ENCODE measurements at regions not wholly inside any gene's neighbourhood (a gene's known extent, or its start where the extent isn't known, plus 50 kb on each side); places are given as distances from the start of the nearest gene placed in this dataset.
"Not testable (repeated sequence)": the region's sequence is repeated elsewhere in the genome, so short reads cannot be mapped to it uniquely, and the experiment has no call there.

DNA sequence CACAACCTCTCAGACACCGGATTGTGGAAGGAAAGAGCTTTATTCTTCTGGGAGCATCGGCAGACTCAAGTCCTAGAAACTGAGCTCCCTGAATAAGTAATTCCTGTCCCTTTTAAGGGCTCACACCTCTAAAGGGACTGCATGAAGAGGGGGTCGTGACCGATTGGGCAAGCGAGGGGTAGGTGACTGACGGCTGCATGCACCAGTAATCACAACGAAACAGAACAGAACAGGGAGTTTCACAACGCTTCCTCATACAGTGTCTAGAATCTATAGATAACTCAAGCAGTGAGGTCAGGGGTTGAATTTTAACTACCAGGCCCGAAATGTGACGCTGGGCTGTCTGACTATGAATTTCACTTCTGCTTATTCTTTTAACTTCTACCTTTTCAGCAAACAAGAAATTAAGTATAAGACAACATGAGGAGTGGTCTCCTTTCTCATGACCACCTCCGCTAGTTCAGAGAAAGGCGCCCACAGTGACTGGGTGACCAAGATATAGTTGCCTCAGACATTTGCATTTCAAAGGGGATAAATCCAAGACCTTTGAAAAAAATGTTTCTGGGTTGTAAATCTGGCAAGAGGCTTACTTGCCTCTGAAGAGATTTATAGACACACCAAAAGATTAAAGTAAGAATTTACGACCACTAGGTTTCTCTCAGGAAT, 88.4 kb upstream of the ATF7IP2 start:
- TF ChIP-seq HDGF (IDR thresholded peaks at IDR 0.05; ENCODE audit: borderline replicate concordance): no peak
- TF ChIP-seq, protein P1, sequence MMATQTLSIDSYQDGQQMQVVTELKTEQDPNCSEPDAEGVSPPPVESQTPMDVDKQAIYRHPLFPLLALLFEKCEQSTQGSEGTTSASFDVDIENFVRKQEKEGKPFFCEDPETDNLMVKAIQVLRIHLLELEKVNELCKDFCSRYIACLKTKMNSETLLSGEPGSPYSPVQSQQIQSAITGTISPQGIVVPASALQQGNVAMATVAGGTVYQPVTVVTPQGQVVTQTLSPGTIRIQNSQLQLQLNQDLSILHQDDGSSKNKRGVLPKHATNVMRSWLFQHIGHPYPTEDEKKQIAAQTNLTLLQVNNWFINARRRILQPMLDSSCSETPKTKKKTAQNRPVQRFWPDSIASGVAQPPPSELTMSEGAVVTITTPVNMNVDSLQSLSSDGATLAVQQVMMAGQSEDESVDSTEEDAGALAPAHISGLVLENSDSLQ (IDR thresholded peaks at IDR 0.05): peak; percentile 27; the same call in 1 of the 2 replicates
- POLR2A ChIA-PET: no interaction called here
- CTCF ChIA-PET: interaction anchor here (0.6 kb wide), 1 partner anchor 21 kb away, joined by 4 read pairs; no protein-coding TSS in a partner anchor
- no peak for DNase-seq (ENCODE audit: extremely low spot score)

DNA sequence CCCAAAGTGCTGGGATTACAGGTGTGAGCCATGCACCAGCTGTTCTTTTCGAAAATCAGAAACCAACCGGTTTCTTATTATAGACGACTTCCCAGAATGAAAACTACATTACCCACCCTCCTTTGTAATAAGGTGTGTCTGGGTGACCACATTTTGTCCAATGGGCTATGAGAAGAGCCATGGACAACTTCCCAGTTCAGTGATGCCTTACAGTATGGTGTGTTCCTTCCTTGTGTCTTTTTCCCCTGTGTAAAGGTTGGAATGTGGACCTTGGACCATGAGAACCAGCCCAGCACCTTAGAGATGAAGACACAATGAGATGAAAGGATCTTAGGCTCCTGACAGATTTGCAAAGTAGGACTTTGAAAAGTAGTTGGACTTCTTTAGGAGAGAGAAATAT, 85.0 kb upstream of the ATF7IP2 start:
- no peak for DNase-seq (ENCODE audit: extremely low spot score)
- ChIA-PET CTCF (no interaction called here), POLR2A (no interaction called here)
- TF ChIP-seq CTBP1 (IDR thresholded peaks at IDR 0.05; ENCODE audit: borderline replicate concordance) (no peak), LEF1 (IDR thresholded peaks at IDR 0.05; ENCODE audit: borderline replicate concordance) (no peak)

DNA sequence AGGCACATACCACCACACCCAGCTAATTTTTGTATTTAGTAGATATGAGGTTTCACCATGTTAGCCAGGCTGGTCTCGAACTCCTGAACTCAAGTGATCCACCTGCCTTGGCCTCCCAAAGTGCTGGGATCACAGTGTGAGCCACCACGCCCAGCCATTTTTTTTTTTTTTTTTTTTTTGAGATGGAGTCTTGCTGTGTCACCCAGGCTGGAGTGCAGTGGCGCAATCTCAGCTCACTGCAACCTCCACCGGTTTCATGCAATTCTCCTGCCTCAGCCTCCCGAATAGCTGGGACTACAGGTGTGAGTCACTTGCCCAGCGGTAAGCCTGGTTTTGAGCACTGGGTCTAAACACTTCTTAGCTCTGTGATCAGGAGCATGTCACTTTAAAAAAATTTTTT, 84.3 kb upstream of the ATF7IP2 start:
- CTCF ChIA-PET; DNase-seq (ENCODE audit: extremely low spot score); POLR2A ChIA-PET: not testable (repeated sequence)

DNA sequence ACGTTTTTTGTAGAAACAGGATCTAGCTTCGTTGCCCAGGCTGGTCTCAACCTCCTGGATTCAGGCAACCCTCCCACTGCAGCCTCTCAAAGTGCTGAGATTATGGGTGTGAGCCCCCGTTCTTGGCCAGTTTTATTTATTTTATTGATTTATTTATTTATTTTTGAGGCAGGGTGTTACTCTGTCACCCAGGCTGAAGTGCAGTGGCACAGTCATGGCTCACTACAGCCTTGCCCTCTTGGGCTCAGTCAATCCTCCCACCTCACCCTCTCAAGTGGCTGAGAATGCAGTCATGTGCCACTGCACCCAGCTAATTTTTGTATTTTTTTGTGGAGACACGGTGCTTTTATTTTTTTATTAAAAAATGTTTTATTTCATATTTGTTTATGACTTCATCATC, 79.9 kb upstream of the ATF7IP2 start:
- DNase-seq (ENCODE audit: extremely low spot score): no peak
- ChIA-PET CTCF (no interaction called here), POLR2A (interaction anchor here (1.4 kb wide), 1 partner anchor 438 kb away, joined by 3 read pairs; the partner anchor contains the start of gene NUBP1)
- TF ChIP-seq ARNT (IDR thresholded peaks at IDR 0.05) (no peak), HDGF (IDR thresholded peaks at IDR 0.05; ENCODE audit: borderline replicate concordance) (no peak), NFRKB (IDR thresholded peaks at IDR 0.05) (no peak), L3MBTL2 (conservative IDR thresholded peaks at IDR 0.05) (no peak), TARDBP (IDR thresholded peaks at IDR 0.05) (no peak), SP1 (IDR thresholded peaks at IDR 0.05) (no peak), BHLHE40 (IDR thresholded peaks at IDR 0.05; ENCODE audit: borderline replicate concordance) (no peak), CTBP1 (IDR thresholded peaks at IDR 0.05; ENCODE audit: borderline replicate concordance) (no peak), ZNF384 (IDR thresholded peaks at IDR 0.05) (no peak), FOXA1 (IDR thresholded peaks at IDR 0.05) (no peak), FOXM1 (IDR thresholded peaks at IDR 0.05; ENCODE audit: borderline replicate concordance) (no peak), FOXK2 (IDR thresholded peaks at IDR 0.05) (no peak), LEF1 (IDR thresholded peaks at IDR 0.05; ENCODE audit: borderline replicate concordance) (no peak), ELF4 (IDR thresholded peaks at IDR 0.05) (no peak), SUZ12 (IDR thresholded peaks at IDR 0.05) (no peak)
- TF ChIP-seq, protein P1 (IDR thresholded peaks at IDR 0.05): no peak

DNA sequence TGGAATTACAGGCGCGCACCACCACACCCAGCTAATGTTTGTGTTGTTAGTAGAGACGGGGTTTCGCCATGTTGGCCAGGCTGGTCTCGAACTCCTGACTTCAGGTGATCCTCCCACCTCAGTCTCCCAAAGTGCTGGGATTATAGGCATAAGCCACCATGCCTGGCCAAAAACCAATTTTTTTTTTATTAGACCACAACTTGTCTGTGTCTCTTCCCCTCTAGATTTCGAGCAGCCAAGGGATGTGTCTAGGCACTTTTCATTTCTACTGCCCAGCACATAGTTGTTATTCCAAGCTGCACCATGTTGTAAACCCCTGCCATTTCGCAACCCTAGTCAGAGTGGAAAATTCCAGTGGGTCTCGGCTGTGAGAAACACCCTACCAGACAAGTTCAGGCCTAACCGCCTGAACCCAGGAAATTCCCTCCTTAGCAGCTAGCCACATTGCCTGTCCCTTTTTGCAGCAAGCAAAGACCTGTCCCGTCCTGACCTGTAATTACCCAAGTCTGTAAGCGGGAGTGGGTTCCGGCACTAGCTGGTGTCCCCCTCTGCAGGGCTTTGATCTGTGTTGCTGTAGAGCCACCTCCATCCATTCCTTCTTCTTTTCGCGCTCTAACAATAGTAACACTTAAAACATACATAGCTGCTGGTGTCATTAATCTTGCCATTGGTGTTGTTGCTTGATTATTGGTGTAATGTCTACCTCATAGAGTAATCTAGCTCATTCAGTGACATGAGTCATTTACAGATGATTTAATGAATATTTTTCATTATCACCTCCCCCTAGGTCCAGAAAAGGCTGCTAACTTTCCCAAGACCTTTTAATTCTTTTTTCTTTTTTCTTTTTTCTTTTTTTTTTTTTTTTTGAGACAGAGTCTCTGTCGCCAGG, 77.3 kb upstream of the ATF7IP2 start:
- ChIA-PET POLR2A (no interaction called here), CTCF (no interaction called here)
- TF ChIP-seq L3MBTL2 (conservative IDR thresholded peaks at IDR 0.05) (no peak), NFRKB (IDR thresholded peaks at IDR 0.05) (no peak), SUZ12 (IDR thresholded peaks at IDR 0.05) (no peak), HDGF (IDR thresholded peaks at IDR 0.05; ENCODE audit: borderline replicate concordance) (no peak), FOXA1 (IDR thresholded peaks at IDR 0.05) (no peak), CTBP1 (IDR thresholded peaks at IDR 0.05; ENCODE audit: borderline replicate concordance) (no peak), SP1 (IDR thresholded peaks at IDR 0.05) (no peak), TARDBP (IDR thresholded peaks at IDR 0.05) (no peak), FOXM1 (IDR thresholded peaks at IDR 0.05; ENCODE audit: borderline replicate concordance) (no peak), ARNT (IDR thresholded peaks at IDR 0.05) (no peak), LEF1 (IDR thresholded peaks at IDR 0.05; ENCODE audit: borderline replicate concordance) (no peak), ZNF384 (IDR thresholded peaks at IDR 0.05) (no peak), ELF4 (IDR thresholded peaks at IDR 0.05) (no peak), FOXK2 (IDR thresholded peaks at IDR 0.05) (no peak), BHLHE40 (IDR thresholded peaks at IDR 0.05; ENCODE audit: borderline replicate concordance) (no peak)
- TF ChIP-seq, protein P1 (IDR thresholded peaks at IDR 0.05): no peak
- no peak for DNase-seq (ENCODE audit: extremely low spot score)

DNA sequence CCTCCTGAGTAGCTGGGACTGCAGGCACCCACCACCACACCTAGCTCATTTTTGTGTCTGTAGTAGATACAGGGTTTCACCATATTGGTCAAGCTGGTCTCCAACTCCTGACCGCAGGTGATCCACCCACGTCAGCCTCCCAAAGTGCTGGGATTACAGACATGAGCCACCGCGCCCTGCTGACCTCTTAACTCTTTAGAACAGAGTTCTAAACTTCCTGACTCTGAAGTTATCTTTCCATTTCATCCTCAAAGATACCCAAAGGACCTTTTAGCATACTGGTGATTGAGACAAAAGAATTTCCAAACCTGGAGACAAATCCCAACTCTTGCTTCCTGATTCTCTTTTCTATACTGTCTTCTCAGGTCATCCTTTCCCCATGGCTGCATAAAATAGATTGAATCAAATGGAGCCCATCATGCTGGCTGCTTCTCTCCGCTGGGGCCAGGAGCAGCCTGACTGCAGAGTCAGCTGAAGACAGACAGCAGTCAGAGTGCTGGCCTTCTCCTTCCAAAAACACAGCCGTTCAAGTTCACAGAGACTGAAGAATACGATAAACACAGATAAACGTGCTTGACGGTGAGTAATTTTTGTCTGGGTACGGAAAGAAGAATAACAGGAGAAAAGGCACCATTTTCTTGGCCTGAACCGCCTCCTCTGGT, 76.5 kb upstream of the ATF7IP2 start:
- no peak for DNase-seq (ENCODE audit: extremely low spot score)
- TF ChIP-seq, protein P1 (IDR thresholded peaks at IDR 0.05): no peak
- no peak for TF ChIP-seq ZNF384 (IDR thresholded peaks at IDR 0.05)
- no peak for TF ChIP-seq LEF1 (IDR thresholded peaks at IDR 0.05; ENCODE audit: borderline replicate concordance)
- TF ChIP-seq FOXK2 (IDR thresholded peaks at IDR 0.05): no peak
- no peak for TF ChIP-seq ELF4 (IDR thresholded peaks at IDR 0.05)
- TF ChIP-seq BHLHE40 (IDR thresholded peaks at IDR 0.05; ENCODE audit: borderline replicate concordance): no peak
- no peak for TF ChIP-seq CTBP1 (IDR thresholded peaks at IDR 0.05; ENCODE audit: borderline replicate concordance)
- TF ChIP-seq SUZ12 (IDR thresholded peaks at IDR 0.05): no peak
- TF ChIP-seq ARNT (IDR thresholded peaks at IDR 0.05): no peak
- no peak for TF ChIP-seq FOXM1 (IDR thresholded peaks at IDR 0.05; ENCODE audit: borderline replicate concordance)
- no peak for TF ChIP-seq L3MBTL2 (conservative IDR thresholded peaks at IDR 0.05)
- no peak for TF ChIP-seq SP1 (IDR thresholded peaks at IDR 0.05)
- no peak for TF ChIP-seq NFRKB (IDR thresholded peaks at IDR 0.05)
- no peak for TF ChIP-seq FOXA1 (IDR thresholded peaks at IDR 0.05)
- CTCF ChIA-PET: no interaction called here
- POLR2A ChIA-PET: no interaction called here
